ENCODE measurements at regions not wholly inside any gene's neighbourhood (a gene's known extent, or its start where the extent isn't known, plus 50 kb on each side); places are given as distances from the start of the nearest gene placed in this dataset.

- no peaks in the 10 kb centered on the region for H3K4me1 ChIP-seq
- no peak for TF ChIP-seq CTCF (IDR thresholded peaks at IDR 0.05; ENCODE audit: low read depth, low read length)
- no peak overlapping the region for H3K4me3 ChIP-seq (ENCODE audit: low read depth, low read length)
- H3K27me3 ChIP-seq: no peaks in the 10 kb centered on the region
- no peaks in the 10 kb centered on the region for H3K9me3 ChIP-seq
- H3K36me3 ChIP-seq: no peaks in the 10 kb centered on the region
- no peak for DNase-seq
Observed at GRCh38 chr6:94424692-94425091, 1005.3 kb upstream of the EPHA7 start.

GRCh38 chr6:94417363-94417762 is 998.0 kb upstream of the EPHA7 start:
- Histone ChIP-seq H3K4me1 (no peaks in the 10 kb centered on the region), H3K36me3 (no peaks in the 10 kb centered on the region), H3K9me3 (no peaks in the 10 kb centered on the region), H3K4me3 (ENCODE audit: low read depth, low read length) (no peak overlapping the region), H3K27me3 (no peaks in the 10 kb centered on the region)
- no peak for TF ChIP-seq CTCF (IDR thresholded peaks at IDR 0.05; ENCODE audit: low read depth, low read length)
- no peak for DNase-seq

GRCh38 chr6:94414041-94414440 is 994.7 kb upstream of the EPHA7 start:
- Histone ChIP-seq H3K4me3 (ENCODE audit: low read depth, low read length) (no peak overlapping the region), H3K9me3 (no peaks in the 10 kb centered on the region), H3K36me3 (no peaks in the 10 kb centered on the region), H3K4me1 (no peaks in the 10 kb centered on the region), H3K27me3 (no peaks in the 10 kb centered on the region)
- no peak for TF ChIP-seq CTCF (IDR thresholded peaks at IDR 0.05; ENCODE audit: low read depth, low read length)
- no peak for DNase-seq

- H3K27me3 ChIP-seq: no peaks in the 10 kb centered on the region
- H3K4me1 ChIP-seq: no peaks in the 10 kb centered on the region
- TF ChIP-seq CTCF (IDR thresholded peaks at IDR 0.05; ENCODE audit: low read depth, low read length): no peak
- no peak overlapping the region for H3K4me3 ChIP-seq (ENCODE audit: low read depth, low read length)
- no peak for DNase-seq
- no peaks in the 10 kb centered on the region for H3K36me3 ChIP-seq
- no peaks in the 10 kb centered on the region for H3K9me3 ChIP-seq
Observed at GRCh38 chr6:94401311-94401710, 982.0 kb upstream of the EPHA7 start.

GRCh38 chr6:94394822-94395221 is 975.5 kb upstream of the EPHA7 start:
- TF ChIP-seq CTCF (IDR thresholded peaks at IDR 0.05; ENCODE audit: low read depth, low read length): no peak

GRCh38 chr6:94389218-94389617 is 969.9 kb upstream of the EPHA7 start:
- DNase-seq: no peak

More at GRCh38 chr6:94394822-94395221, 975.5 kb upstream of the EPHA7 start:
- Histone ChIP-seq H3K36me3 (no peaks in the 10 kb centered on the region), H3K27me3 (no peaks in the 10 kb centered on the region), H3K9me3 (no peaks in the 10 kb centered on the region), H3K4me3 (ENCODE audit: low read depth, low read length) (no peak overlapping the region), H3K4me1 (no peaks in the 10 kb centered on the region)
- DNase-seq: no peak

More at GRCh38 chr6:94389218-94389617, 969.9 kb upstream of the EPHA7 start:
- H3K36me3 ChIP-seq: no peaks in the 10 kb centered on the region
- H3K9me3 ChIP-seq: no peaks in the 10 kb centered on the region
- H3K27me3 ChIP-seq: no peaks in the 10 kb centered on the region
- no peaks in the 10 kb centered on the region for H3K4me1 ChIP-seq
- TF ChIP-seq CTCF (IDR thresholded peaks at IDR 0.05; ENCODE audit: low read depth, low read length): no peak
- no peak overlapping the region for H3K4me3 ChIP-seq (ENCODE audit: low read depth, low read length)

All from BE2C (cell line).